Transverse colon (tissue), 4 donors: ENCODE measurements at regions not wholly inside any gene's neighbourhood (a gene's known extent, or its start where the extent isn't known, plus 50 kb on each side); places are given as distances from the start of the nearest gene placed in this dataset.
"Not testable (repeated sequence)": the region's sequence is repeated elsewhere in the genome, so short reads cannot be mapped to it uniquely, and the experiment has no call there.

Experiments used
- DNase-seq: peaks from one replicate; pipeline ENCODE4 v3.0.0-alpha.2; 2019
- H3K27ac ChIP-seq, 4 donors: fragments of 200-600 bp; sonication (generic); 2 replicates each; pipeline ENCODE4 v1.5.1; 2016 to 2018; ENCODE audit warnings: inconsistent platforms in 4 of 4
- H3K27me3 ChIP-seq: fragments of 200-600 bp; sonication (generic); 2 replicates; pipeline ENCODE4 v1.5.1; 2017; ENCODE audit warnings: inconsistent platforms
- H3K36me3 ChIP-seq, 4 donors: fragments of 200-600 bp; sonication (generic); 2 replicates each; pipeline ENCODE4 v1.5.1; 2017 to 2019; ENCODE audit warnings: inconsistent platforms in 4 of 4
- H3K4me1 ChIP-seq, 4 donors: fragments of 200-600 bp; sonication (generic); 2 replicates each; pipeline ENCODE4 v1.5.1; 2017 to 2020; ENCODE audit warnings: inconsistent platforms in 4 of 4
- H3K4me3 ChIP-seq, 4 donors: fragments of 200-600 bp; sonication (generic); 1 replicate in 1 of 4; 2 replicates in 3 of 4; pipeline versions ENCODE4 v1.5.1 to v1.6.1; 2017 to 2019; ENCODE audit warnings: inconsistent platforms in 4 of 4
- H3K9me3 ChIP-seq, 2 donors: fragments of 200-600 bp; sonication (generic); 2 replicates each; pipeline ENCODE4 v1.5.1; 2017 to 2019; ENCODE audit warnings: inconsistent platforms in 2 of 2
- EP300 ChIP-seq: sonication (generic); formaldehyde crosslinking; IDR thresholded peaks from one replicate; pipeline ENCODE4 v1.6.1; 2017; ENCODE audit warnings: antibody characterized with exemption, low read depth
- POLR2A ChIP-seq: fragments of 450-650 bp; IDR thresholded peaks from one replicate; pipeline ENCODE4 v1.6.1; 2016; ENCODE audit warnings: antibody characterized with exemption, mild to moderate bottlenecking, moderate library complexity
- POLR2AphosphoS5 ChIP-seq, 3 donors: sonication (generic); formaldehyde crosslinking; IDR thresholded peaks; one replicate each; pipeline ENCODE4 v1.6.1; 2016; ENCODE audit warnings: antibody characterized with exemption in 3 of 3
- WGBS, 2 donors: methylation state at CpG; one replicate each; pipeline ENCODE4 v1.1.5; 2018; ENCODE audit warnings: low coverage in 1 of 2; 5-methylcytosine and 5-hydroxymethylcytosine counted together
- in situ Hi-C, 4 donors: fragments of 200-750 bp; cut with MboI; loops; one replicate each; pipeline versions ENCODE4 v1.15.0 to v1.15.1; 2017; ENCODE audit warnings: low sequenced_read_pairs in 3 of 4, low pct_ligation_motif_present in 1 of 4, low pct_unique_long_range_greater_than_20kb in 1 of 4
- intact Hi-C: fragments of 100-400 bp; cut with DNase I; formaldehyde crosslinking; loops from one replicate; pipeline ENCODE4 v1.15.1; 2023; ENCODE audit warnings: low total_unique reads
- TF ChIP-seq, protein P1 (sequence below), 5 experiments: fragments of 200-600 bp in 3 of 5; fragments of 450-650 bp in 2 of 5; sonication (generic) in 3 of 5; IDR thresholded peaks; 1 replicate in 2 of 5; 2 replicates in 3 of 5; pipeline ENCODE4 v1.5.1; 2016 to 2017; ENCODE audit warnings: antibody characterized with exemption in 5 of 5, inconsistent platforms in 3 of 5, mild to moderate bottlenecking in 2 of 5, moderate library complexity in 1 of 5

DNA sequence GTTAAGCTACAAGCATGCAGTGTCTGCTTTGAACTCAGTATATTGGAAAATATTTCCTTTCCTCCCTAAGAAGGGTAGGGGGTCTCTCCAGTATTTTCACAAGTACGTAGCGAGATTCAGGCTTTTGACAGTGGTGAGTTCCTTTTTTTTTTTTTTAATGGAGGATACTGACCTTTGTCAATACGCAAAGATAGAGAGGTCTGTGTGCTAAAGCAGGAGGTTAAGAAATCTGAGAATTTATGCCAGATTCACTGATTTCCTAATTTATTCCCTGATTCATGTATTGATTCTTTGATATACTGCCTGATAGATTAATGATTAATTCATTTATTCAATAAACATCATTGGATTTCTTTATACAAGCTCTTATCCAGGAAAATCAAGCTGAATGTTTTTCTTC lies 106.7 kb upstream of the CADM1 start:
- Histone ChIP-seq H3K36me3 (no peaks in the 10 kb centered on the region), H3K9me3 (no peaks in the 10 kb centered on the region), H3K27ac (no peak overlapping the region), H3K4me3 (no peak overlapping the region), H3K27me3 (no peaks in the 10 kb centered on the region), H3K4me1 (peaks cover 0 to 8% (median 3%) of the 10 kb centered on the region in 4 donors)
- DNase-seq = no peak
- TF ChIP-seq EP300 (no peak), POLR2A (no peak), POLR2AphosphoS5 (IDR thresholded peaks at IDR 0.05) (no peak)
- TF ChIP-seq, protein P1, sequence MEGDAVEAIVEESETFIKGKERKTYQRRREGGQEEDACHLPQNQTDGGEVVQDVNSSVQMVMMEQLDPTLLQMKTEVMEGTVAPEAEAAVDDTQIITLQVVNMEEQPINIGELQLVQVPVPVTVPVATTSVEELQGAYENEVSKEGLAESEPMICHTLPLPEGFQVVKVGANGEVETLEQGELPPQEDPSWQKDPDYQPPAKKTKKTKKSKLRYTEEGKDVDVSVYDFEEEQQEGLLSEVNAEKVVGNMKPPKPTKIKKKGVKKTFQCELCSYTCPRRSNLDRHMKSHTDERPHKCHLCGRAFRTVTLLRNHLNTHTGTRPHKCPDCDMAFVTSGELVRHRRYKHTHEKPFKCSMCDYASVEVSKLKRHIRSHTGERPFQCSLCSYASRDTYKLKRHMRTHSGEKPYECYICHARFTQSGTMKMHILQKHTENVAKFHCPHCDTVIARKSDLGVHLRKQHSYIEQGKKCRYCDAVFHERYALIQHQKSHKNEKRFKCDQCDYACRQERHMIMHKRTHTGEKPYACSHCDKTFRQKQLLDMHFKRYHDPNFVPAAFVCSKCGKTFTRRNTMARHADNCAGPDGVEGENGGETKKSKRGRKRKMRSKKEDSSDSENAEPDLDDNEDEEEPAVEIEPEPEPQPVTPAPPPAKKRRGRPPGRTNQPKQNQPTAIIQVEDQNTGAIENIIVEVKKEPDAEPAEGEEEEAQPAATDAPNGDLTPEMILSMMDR (IDR thresholded peaks at IDR 0.05) = no peak
- 70 to 95% methylated on average over 3 of the region's 3 CpGs for WGBS, 2 donors
- intact Hi-C loops = no loop called here
- in situ Hi-C loops = no loop called here

DNA sequence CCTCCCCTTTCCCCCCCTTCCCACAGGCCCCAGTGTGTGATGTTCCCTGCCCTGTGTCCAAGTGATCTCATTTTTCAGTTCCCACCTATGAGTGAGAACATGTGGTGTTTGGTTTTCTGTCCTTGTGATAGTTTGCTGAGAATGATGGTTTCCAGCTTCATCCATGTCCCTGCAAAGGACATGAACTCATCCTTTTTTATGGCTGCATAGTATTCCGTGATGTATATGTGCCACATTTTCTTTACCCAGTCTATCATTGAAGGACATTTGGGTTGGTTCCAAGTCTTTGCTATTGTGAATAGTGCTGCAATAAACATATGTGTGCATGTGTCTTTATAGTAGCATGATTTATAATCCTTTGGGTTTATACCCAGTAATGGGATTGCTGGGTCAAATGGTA lies 106.0 kb upstream of the CADM1 start:
- H3K36me3 ChIP-seq, H3K4me1 ChIP-seq, H3K4me3 ChIP-seq, H3K9me3 ChIP-seq, H3K27me3 ChIP-seq, intact Hi-C loops, DNase-seq, in situ Hi-C loops, H3K27ac ChIP-seq: not testable (repeated sequence)
- WGBS, 2 donors = 95 to 100% methylated on average over 1 of the region's 1 CpG

DNA sequence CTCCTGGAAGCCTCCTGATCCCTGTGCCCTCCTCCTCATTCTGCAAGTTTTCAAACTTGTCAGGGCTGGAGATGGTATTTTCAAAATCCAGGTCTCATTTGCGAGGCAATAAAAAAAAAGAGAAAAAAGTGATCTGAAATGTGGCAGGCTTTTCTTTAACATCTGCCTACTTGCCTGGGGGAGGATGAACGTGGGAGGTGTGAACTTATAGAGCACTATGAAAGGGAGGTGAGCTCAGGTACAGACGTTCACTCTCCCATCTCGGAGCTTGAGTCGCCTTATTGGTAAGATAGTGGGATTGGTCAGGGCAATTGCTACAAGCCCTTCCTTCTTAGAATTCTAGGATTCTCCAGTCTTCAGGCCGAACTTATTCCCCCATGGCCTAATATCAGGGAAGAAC lies 104.8 kb upstream of the CADM1 start:
- Histone ChIP-seq H3K4me1 (peaks cover 0 to 8% (median 3%) of the 10 kb centered on the region in 4 donors), H3K9me3 (no peaks in the 10 kb centered on the region), H3K4me3 (no peak overlapping the region), H3K27me3 (no peaks in the 10 kb centered on the region), H3K36me3 (no peaks in the 10 kb centered on the region), H3K27ac (no peak overlapping the region)
- in situ Hi-C loops = no loop called here
- TF ChIP-seq POLR2A (no peak), POLR2AphosphoS5 (IDR thresholded peaks at IDR 0.05) (no peak), EP300 (no peak)
- TF ChIP-seq, protein P1 (IDR thresholded peaks at IDR 0.05) = no peak
- 79 to 83% methylated on average over 5 to 6 of the region's 6 CpGs for whole genome bisulfite sequencing, 2 donors
- intact Hi-C loops = no loop called here
- DNase-seq = no peak

DNA sequence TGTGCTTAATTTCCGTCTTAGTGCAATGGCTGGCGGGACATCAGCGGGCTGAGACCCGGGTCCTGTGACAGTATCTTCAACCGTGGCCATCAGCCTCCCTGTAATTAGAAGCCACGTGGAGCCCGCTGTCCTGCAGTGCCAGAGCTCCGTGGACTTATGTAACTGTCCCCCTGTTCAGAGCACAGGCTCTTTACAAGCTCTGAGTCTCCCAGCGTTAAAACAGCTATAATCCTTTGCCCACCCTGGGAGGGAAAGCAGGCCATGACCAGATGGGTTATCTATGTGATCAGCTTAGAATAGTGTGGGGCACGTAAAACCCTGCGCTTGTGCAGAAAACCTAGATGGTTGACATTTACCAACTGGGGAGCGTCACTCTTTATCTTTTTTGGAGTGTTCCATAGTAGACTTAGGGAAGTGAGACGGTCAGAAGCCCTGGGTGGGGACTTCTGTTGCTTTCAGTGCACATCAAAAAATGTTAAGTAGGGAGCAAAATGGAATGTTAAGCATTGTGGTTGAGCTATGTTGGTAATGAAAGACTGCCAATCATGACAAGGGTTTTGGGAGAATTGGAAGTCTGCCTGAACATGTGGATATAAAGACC lies 103.5 kb upstream of the CADM1 start:
- H3K4me1 ChIP-seq = peaks cover 0 to 8% (median 3%) of the 10 kb centered on the region in 4 donors
- no peak for DNase-seq
- no peak overlapping the region for H3K27ac ChIP-seq
- WGBS, 2 donors = 68 to 71% methylated on average over 1 to 13 of the region's 13 CpGs
- intact Hi-C loops = no loop called here
- H3K36me3 ChIP-seq = no peaks in the 10 kb centered on the region
- H3K4me3 ChIP-seq = no peak overlapping the region
- TF ChIP-seq POLR2AphosphoS5 (IDR thresholded peaks at IDR 0.05) (no peak), EP300 (no peak), POLR2A (no peak)
- TF ChIP-seq, protein P1 (IDR thresholded peaks at IDR 0.05) = no peak
- in situ Hi-C loops = no loop called here
- H3K9me3 ChIP-seq = no peaks in the 10 kb centered on the region
- H3K27me3 ChIP-seq = no peaks in the 10 kb centered on the region
